Loucy (cell line): ENCODE measurements at regions not wholly inside any gene's neighbourhood (a gene's known extent, or its start where the extent isn't known, plus 50 kb on each side); places are given as distances from the start of the nearest gene placed in this dataset.

Source experiments
- H2AFZ ChIP-seq: fragments of 200-600 bp; sonication (generic); 2 replicates; pipeline ENCODE4 v1.6.0; 2016; ENCODE audit warnings: antibody characterized with exemption, mild to moderate bottlenecking, low read length, moderate library complexity
- H3F3A ChIP-seq: fragments of 200-600 bp; 2 replicates; pipeline ENCODE4 v1.6.0; 2016; ENCODE audit warnings: antibody characterized with exemption, low read depth, mild to moderate bottlenecking
- H3K27me3 ChIP-seq: fragments of 200-600 bp; sonication (generic); 2 replicates; pipeline ENCODE4 v1.6.1; 2014; ENCODE audit warnings: low read length, mild to moderate bottlenecking; ENCODE audit not compliant: insufficient read depth, poor library complexity, severe bottlenecking
- H3K36me3 ChIP-seq: fragments of 200-600 bp; sonication (generic); 2 replicates; pipeline ENCODE4 v1.6.1; 2016; ENCODE audit warnings: low read length; ENCODE audit not compliant: insufficient read depth
- H3K4me1 ChIP-seq: fragments of 200-600 bp; sonication (generic); 2 replicates; pipeline ENCODE4 v1.5.1; 2014; ENCODE audit warnings: low read length, mild to moderate bottlenecking; ENCODE audit not compliant: insufficient read depth, poor library complexity, severe bottlenecking
- H3K4me2 ChIP-seq: fragments of 200-600 bp; sonication (generic); 2 replicates; pipeline ENCODE4 v1.6.0; 2014; ENCODE audit warnings: antibody characterized with exemption, low read length, low read depth, mild to moderate bottlenecking; ENCODE audit not compliant: poor library complexity, severe bottlenecking
- H3K4me3 ChIP-seq: fragments of 200-600 bp; sonication (generic); 2 replicates; pipeline ENCODE4 v1.5.1; 2014; ENCODE audit warnings: low read length, mild to moderate bottlenecking, mixed read lengths; ENCODE audit not compliant: poor library complexity, severe bottlenecking
- H3K79me2 ChIP-seq: fragments of 200-600 bp; sonication (generic); 2 replicates; pipeline ENCODE4 v1.6.1; 2014; ENCODE audit warnings: low read length; ENCODE audit not compliant: insufficient read depth
- H3K9ac ChIP-seq: fragments of 200-600 bp; sonication (generic); 2 replicates; pipeline ENCODE4 v1.6.0; 2014; ENCODE audit warnings: mild to moderate bottlenecking, low read depth, low read length, moderate library complexity; ENCODE audit not compliant: poor library complexity, severe bottlenecking
- H3K9me2 ChIP-seq: fragments of 200-600 bp; sonication (generic); replicated peaks from 2 replicates; pipeline ENCODE4 v1.6.1; 2016; ENCODE audit warnings: low read depth, low read length, mixed read lengths
- H3K9me3 ChIP-seq: fragments of 200-600 bp; sonication (generic); 2 replicates; pipeline ENCODE4 v1.6.1; 2014; ENCODE audit warnings: mild to moderate bottlenecking, antibody characterized with exemption, low read length, low read depth; ENCODE audit not compliant: insufficient read depth
- H4K20me1 ChIP-seq: fragments of 200-600 bp; sonication (generic); 2 replicates; pipeline ENCODE4 v1.6.0; 2014; ENCODE audit warnings: antibody characterized with exemption, low read length, mild to moderate bottlenecking; ENCODE audit not compliant: insufficient read depth, poor library complexity, severe bottlenecking
- EZH2phosphoT487 ChIP-seq: fragments of 200-600 bp; IDR thresholded peaks from 2 replicates; pipeline ENCODE4 v1.6.1; 2018; ENCODE audit warnings: antibody characterized with exemption, mild to moderate bottlenecking, moderate library complexity, borderline replicate concordance
- TF ChIP-seq, protein P1 (sequence below): fragments of 200-600 bp; sonication (generic); conservative IDR thresholded peaks from 2 replicates; pipeline ENCODE4 v1.5.1; 2014; ENCODE audit warnings: mild to moderate bottlenecking, antibody characterized with exemption, low read length

DNA sequence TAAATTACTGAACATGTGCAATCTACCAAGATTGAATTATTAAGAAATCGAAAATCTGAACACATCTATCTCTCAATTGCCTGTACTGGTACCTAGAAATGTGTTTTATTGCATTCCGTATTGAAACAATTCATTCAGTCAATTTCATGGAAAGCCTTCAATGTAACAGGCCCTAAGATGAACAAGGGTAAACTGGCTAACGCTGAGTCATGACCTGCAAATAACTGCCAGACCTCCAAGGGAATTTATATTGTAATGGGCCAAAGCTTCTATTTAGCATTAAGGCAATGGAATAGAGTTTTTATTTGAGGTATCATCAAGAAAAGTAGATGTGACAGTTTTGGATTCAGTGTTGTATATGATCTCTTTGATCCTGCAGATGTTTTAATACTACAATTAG is 49.9 kb upstream of the CD36 start:
- Histone ChIP-seq H3K36me3 (no peaks in the 10 kb centered on the region), H3K4me3 (no peak overlapping the region), H3K9me2 (no peaks in the 10 kb centered on the region), H3K79me2 (no peaks in the 10 kb centered on the region), H2AFZ (no peak overlapping the region), H3K27me3 (no peaks in the 10 kb centered on the region), H3K4me2 (no peak overlapping the region), H3K9me3 (no peaks in the 10 kb centered on the region), H4K20me1 (no peaks in the 10 kb centered on the region), H3F3A (no peaks in the 10 kb centered on the region), H3K4me1 (no peaks in the 10 kb centered on the region), H3K9ac (no peak overlapping the region)
- TF ChIP-seq, protein P1, sequence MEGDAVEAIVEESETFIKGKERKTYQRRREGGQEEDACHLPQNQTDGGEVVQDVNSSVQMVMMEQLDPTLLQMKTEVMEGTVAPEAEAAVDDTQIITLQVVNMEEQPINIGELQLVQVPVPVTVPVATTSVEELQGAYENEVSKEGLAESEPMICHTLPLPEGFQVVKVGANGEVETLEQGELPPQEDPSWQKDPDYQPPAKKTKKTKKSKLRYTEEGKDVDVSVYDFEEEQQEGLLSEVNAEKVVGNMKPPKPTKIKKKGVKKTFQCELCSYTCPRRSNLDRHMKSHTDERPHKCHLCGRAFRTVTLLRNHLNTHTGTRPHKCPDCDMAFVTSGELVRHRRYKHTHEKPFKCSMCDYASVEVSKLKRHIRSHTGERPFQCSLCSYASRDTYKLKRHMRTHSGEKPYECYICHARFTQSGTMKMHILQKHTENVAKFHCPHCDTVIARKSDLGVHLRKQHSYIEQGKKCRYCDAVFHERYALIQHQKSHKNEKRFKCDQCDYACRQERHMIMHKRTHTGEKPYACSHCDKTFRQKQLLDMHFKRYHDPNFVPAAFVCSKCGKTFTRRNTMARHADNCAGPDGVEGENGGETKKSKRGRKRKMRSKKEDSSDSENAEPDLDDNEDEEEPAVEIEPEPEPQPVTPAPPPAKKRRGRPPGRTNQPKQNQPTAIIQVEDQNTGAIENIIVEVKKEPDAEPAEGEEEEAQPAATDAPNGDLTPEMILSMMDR, result no peak
- TF ChIP-seq EZH2phosphoT487, result no peak
